Cerebellar cortex (tissue), 1 donor: ENCODE measurements at regions not wholly inside any gene's neighbourhood (a gene's known extent, or its start where the extent isn't known, plus 50 kb on each side); places are given as distances from the start of the nearest gene placed in this dataset.

Experiments used
- DNase-seq: peaks from one replicate; pipeline ENCODE4 v3.0.0-alpha.2; 2015; ENCODE audit warnings: low spot score

GRCh38 chr1:5750186-5751162 lies 241.8 kb downstream of the NPHP4 start:
- no peak for DNase-seq

- DNase-seq: no peak
These were observed 243.7 kb downstream of the NPHP4 start for GRCh38 chr1:5748286-5749225.

- DNase-seq: no peak
These were observed 244.6 kb downstream of the NPHP4 start for GRCh38 chr1:5747426-5748285.

GRCh38 chr1:5746611-5747425 lies 245.4 kb downstream of the NPHP4 start:
- DNase-seq: no peak

- DNase-seq: peak; percentile 70
These were observed 246.2 kb downstream of the NPHP4 start for GRCh38 chr1:5745800-5746610.

- DNase-seq: peak; percentile 67
These were observed 247.1 kb downstream of the NPHP4 start for GRCh38 chr1:5744911-5745799.

GRCh38 chr1:5744341-5744740 lies 247.9 kb downstream of the NPHP4 start:
- DNase-seq: no peak

- no peak for DNase-seq
These were observed 248.7 kb downstream of the NPHP4 start for GRCh38 chr1:5743435-5744095.

GRCh38 chr1:5742801-5743200 lies 249.4 kb downstream of the NPHP4 start:
- DNase-seq: no peak

- DNase-seq: no peak
These were observed 250.2 kb downstream of the NPHP4 start for GRCh38 chr1:5742032-5742431.

- DNase-seq: no peak
These were observed 251.1 kb downstream of the NPHP4 start for GRCh38 chr1:5740865-5741860.

- DNase-seq: no peak
These were observed 251.8 kb downstream of the NPHP4 start for GRCh38 chr1:5740450-5740849.

GRCh38 chr1:5739561-5740078 lies 252.6 kb downstream of the NPHP4 start:
- no peak for DNase-seq

- DNase-seq: no peak
These were observed 253.2 kb downstream of the NPHP4 start for GRCh38 chr1:5738911-5739462.

GRCh38 chr1:5737081-5737480 lies 255.1 kb downstream of the NPHP4 start:
- DNase-seq: no peak

GRCh38 chr1:5734996-5735395 lies 257.2 kb downstream of the NPHP4 start:
- DNase-seq: no peak
